ENCODE measurements at regions not wholly inside any gene's neighbourhood (a gene's known extent, or its start where the extent isn't known, plus 50 kb on each side); places are given as distances from the start of the nearest gene placed in this dataset.
A peak's percentile ranks its signal among the peaks of the same experiment; 100 is the strongest.

- Histone ChIP-seq H3K9me3 (no peaks in the 10 kb centered on the region), H3K36me3 (no peaks in the 10 kb centered on the region), H3K27ac (no peak overlapping the region), H3K4me1 (no peaks in the 10 kb centered on the region), H3K27me3 (no peaks in the 10 kb centered on the region), H3K4me3 (no peak overlapping the region)
- intact Hi-C loops (cut with DNase I) = no loop called here
- TF ChIP-seq, protein P1, sequence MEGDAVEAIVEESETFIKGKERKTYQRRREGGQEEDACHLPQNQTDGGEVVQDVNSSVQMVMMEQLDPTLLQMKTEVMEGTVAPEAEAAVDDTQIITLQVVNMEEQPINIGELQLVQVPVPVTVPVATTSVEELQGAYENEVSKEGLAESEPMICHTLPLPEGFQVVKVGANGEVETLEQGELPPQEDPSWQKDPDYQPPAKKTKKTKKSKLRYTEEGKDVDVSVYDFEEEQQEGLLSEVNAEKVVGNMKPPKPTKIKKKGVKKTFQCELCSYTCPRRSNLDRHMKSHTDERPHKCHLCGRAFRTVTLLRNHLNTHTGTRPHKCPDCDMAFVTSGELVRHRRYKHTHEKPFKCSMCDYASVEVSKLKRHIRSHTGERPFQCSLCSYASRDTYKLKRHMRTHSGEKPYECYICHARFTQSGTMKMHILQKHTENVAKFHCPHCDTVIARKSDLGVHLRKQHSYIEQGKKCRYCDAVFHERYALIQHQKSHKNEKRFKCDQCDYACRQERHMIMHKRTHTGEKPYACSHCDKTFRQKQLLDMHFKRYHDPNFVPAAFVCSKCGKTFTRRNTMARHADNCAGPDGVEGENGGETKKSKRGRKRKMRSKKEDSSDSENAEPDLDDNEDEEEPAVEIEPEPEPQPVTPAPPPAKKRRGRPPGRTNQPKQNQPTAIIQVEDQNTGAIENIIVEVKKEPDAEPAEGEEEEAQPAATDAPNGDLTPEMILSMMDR (IDR thresholded peaks at IDR 0.05) = no peak
- FAIRE-seq = no peak
- no peak for DNase-seq
- ATAC-seq = no peak
Measured at GRCh38 chr6:72519871-72520270, 102.0 kb upstream of the KCNQ5 start.

GRCh38 chr6:72521684-72522083 lies 100.2 kb upstream of the KCNQ5 start:
- no peaks in the 10 kb centered on the region for H3K36me3 ChIP-seq
- TF ChIP-seq, protein P1 (IDR thresholded peaks at IDR 0.05) = no peak
- intact Hi-C loops (cut with DNase I) = no loop called here
- no peaks in the 10 kb centered on the region for H3K9me3 ChIP-seq
- no peaks in the 10 kb centered on the region for H3K27me3 ChIP-seq
- no peak for ATAC-seq
- no peak for DNase-seq
- 89 to 97% methylated on average over 1 of the region's 1 CpG for WGBS, 2 donors
- H3K4me1 ChIP-seq = no peaks in the 10 kb centered on the region
- FAIRE-seq = no peak
- no peak overlapping the region for H3K4me3 ChIP-seq
- no peak overlapping the region for H3K27ac ChIP-seq

GRCh38 chr6:72522735-72523141 lies 99.1 kb upstream of the KCNQ5 start:
- Histone ChIP-seq H3K9me3 (no peaks in the 10 kb centered on the region), H3K36me3 (no peaks in the 10 kb centered on the region), H3K4me1 (no peaks in the 10 kb centered on the region), H3K4me3 (no peak overlapping the region), H3K27me3 (no peaks in the 10 kb centered on the region), H3K27ac (no peak overlapping the region)
- intact Hi-C loops (cut with DNase I) = no loop called here
- TF ChIP-seq, protein P1 (IDR thresholded peaks at IDR 0.05) = no peak
- 59 to 60% methylated on average over 5 of the region's 5 CpGs for WGBS, 2 donors
- peak in 2 of 4 donors; percentile 29 to 73 for ATAC-seq
- FAIRE-seq = no peak
- peak in 5 of 6 donors; percentile 25 to 35 (median 34) for DNase-seq

- H3K4me1 ChIP-seq = no peaks in the 10 kb centered on the region
- no peak overlapping the region for H3K4me3 ChIP-seq
- TF ChIP-seq, protein P1 (IDR thresholded peaks at IDR 0.05) = no peak
- ATAC-seq (no peak), DNase-seq (no peak), FAIRE-seq (no peak)
- no peak overlapping the region for H3K27ac ChIP-seq
- WGBS, 2 donors = 82 to 89% methylated on average over 6 of the region's 6 CpGs
- H3K36me3 ChIP-seq = no peaks in the 10 kb centered on the region
- H3K27me3 ChIP-seq = no peaks in the 10 kb centered on the region
- no peaks in the 10 kb centered on the region for H3K9me3 ChIP-seq
- intact Hi-C loops (cut with DNase I) = no loop called here
Measured at GRCh38 chr6:72524011-72524645, 97.7 kb upstream of the KCNQ5 start.

DNA sequence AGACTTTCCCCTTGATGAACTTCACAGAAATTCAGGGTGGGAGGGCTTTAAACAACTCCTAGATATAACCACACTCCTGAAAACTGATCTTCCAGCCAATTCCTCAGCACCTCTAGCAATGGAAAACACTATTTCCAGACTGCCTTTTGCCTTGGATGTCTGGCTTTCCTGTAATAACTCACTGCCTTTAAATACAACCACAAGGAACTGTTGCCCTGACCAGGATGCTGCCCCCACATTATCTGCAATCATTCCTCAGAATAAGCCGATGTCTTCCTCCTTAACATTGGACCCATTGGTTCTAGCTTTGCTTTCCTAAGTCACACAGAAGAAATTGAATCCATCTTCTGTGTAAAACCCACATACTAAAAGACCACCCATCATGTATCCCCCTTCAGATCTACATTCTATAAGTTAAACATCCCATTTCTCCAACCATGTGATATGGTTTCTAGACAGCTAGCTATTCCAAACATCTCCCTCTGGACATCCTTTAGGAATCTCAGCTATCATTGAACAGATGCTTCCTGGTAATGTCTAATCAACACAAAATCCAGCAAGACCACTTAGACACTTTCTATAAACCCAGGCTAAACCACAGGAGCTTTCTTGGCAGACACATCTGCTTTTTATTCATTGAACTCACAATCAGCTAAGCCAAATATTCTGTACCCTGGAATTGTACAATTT lies 95.9 kb upstream of the KCNQ5 start:
- intact Hi-C loops (cut with DNase I) = no loop called here
- Histone ChIP-seq H3K9me3 (no peaks in the 10 kb centered on the region), H3K36me3 (no peaks in the 10 kb centered on the region), H3K4me3 (no peak overlapping the region), H3K27me3 (no peaks in the 10 kb centered on the region), H3K4me1 (no peaks in the 10 kb centered on the region), H3K27ac (no peak overlapping the region)
- 86 to 96% methylated on average over 1 of the region's 1 CpG for WGBS, 2 donors
- TF ChIP-seq, protein P1 (IDR thresholded peaks at IDR 0.05) = no peak
- no peak for ATAC-seq
- FAIRE-seq = no peak
- DNase-seq = no peak

Data from pancreas (tissue), 10 donors.